Fibroblast of villous mesenchyme (primary cell): ENCODE measurements at regions not wholly inside any gene's neighbourhood (a gene's known extent, or its start where the extent isn't known, plus 50 kb on each side); places are given as distances from the start of the nearest gene placed in this dataset.

Source experiments
- DNase-seq: peaks from one replicate; pipeline ENCODE4 v3.0.0-alpha.2; 2010; ENCODE audit warnings: low read depth
- H3K4me3 ChIP-seq: 2 replicates; pipeline ENCODE4 v1.5.1; 2011; ENCODE audit warnings: low read depth, mild to moderate bottlenecking, low read length
- CTCF ChIP-seq: IDR thresholded peaks from 2 replicates; pipeline ENCODE4 v1.5.1; 2012; ENCODE audit warnings: low read depth, mild to moderate bottlenecking, low read length; ENCODE audit not compliant: insufficient read depth

GRCh38 chr2:103430191-103430590, 668.4 kb downstream of the TMEM182 start:
- TF ChIP-seq CTCF, result no peak
- DNase-seq, result no peak
- no peak overlapping the region for H3K4me3 ChIP-seq

GRCh38 chr2:103435010-103435409, 673.2 kb downstream of the TMEM182 start:
- no peak for DNase-seq
- no peak for TF ChIP-seq CTCF
- no peak overlapping the region for H3K4me3 ChIP-seq

- no peak for TF ChIP-seq CTCF
- H3K4me3 ChIP-seq, result no peak overlapping the region
- DNase-seq, result no peak
Measured at GRCh38 chr2:103437161-103437560, 675.3 kb downstream of the TMEM182 start.

GRCh38 chr2:103445347-103445746, 683.5 kb downstream of the TMEM182 start:
- no peak overlapping the region for H3K4me3 ChIP-seq
- no peak for DNase-seq
- TF ChIP-seq CTCF, result no peak

GRCh38 chr2:103448495-103448894, 686.7 kb downstream of the TMEM182 start:
- DNase-seq, result no peak
- H3K4me3 ChIP-seq, result no peak overlapping the region
- no peak for TF ChIP-seq CTCF

GRCh38 chr2:103451283-103451682, 689.5 kb downstream of the TMEM182 start:
- no peak for TF ChIP-seq CTCF
- no peak overlapping the region for H3K4me3 ChIP-seq
- DNase-seq, result no peak

GRCh38 chr2:103459283-103459682, 697.5 kb downstream of the TMEM182 start:
- no peak for DNase-seq
- TF ChIP-seq CTCF, result no peak
- no peak overlapping the region for H3K4me3 ChIP-seq
